ENCODE measurements at regions not wholly inside any gene's neighbourhood (a gene's known extent, or its start where the extent isn't known, plus 50 kb on each side); places are given as distances from the start of the nearest gene placed in this dataset.

GRCh38 chr1:173421789-173422188, 55.3 kb upstream of the PRDX6 start:
- DNase-seq (ENCODE audit: low spot score) = no peak
- Histone ChIP-seq H3K79me2 (no peaks in the 10 kb centered on the region), H3K9me2 (replicated peaks; ENCODE audit: insufficient read depth) (no peaks in the 10 kb centered on the region), H3K27me3 (no peaks in the 10 kb centered on the region), H3K9me3 (ENCODE audit: low read depth) (no peaks in the 10 kb centered on the region), H4K20me1 (ENCODE audit: insufficient read depth, poor library complexity, severe bottlenecking) (no peaks in the 10 kb centered on the region), H3K27ac (no peak overlapping the region), H3K36me3 (replicated peaks; ENCODE audit: insufficient read depth, low read depth) (no peaks in the 10 kb centered on the region), H2AFZ (no peak overlapping the region), H3K4me1 (ENCODE audit: insufficient read depth) (no peaks in the 10 kb centered on the region), H3K4me2 (no peak overlapping the region), H3K4me3 (no peak overlapping the region)
- TF ChIP-seq EZH2 (IDR thresholded peaks at IDR 0.05; ENCODE audit: borderline replicate concordance) = no peak
- no peak for TF ChIP-seq CTCF (IDR thresholded peaks at IDR 0.05; ENCODE audit: poor library complexity)
- TF ChIP-seq EZH2phosphoT487 (IDR thresholded peaks at IDR 0.05; ENCODE audit: low read depth, severe bottlenecking, unreplicated experiment) = no peak
- 87% methylated on average over 4 of the region's 4 CpGs for WGBS (ENCODE audit: low lambda C conversion rate, missing lambda C conversion rate)

GRCh38 chr1:173422456-173422976, 54.6 kb upstream of the PRDX6 start:
- H3K9me2 ChIP-seq (replicated peaks; ENCODE audit: insufficient read depth) = no peaks in the 10 kb centered on the region
- no peak for DNase-seq (ENCODE audit: low spot score)
- H3K27me3 ChIP-seq = no peaks in the 10 kb centered on the region
- H2AFZ ChIP-seq = no peak overlapping the region
- no peaks in the 10 kb centered on the region for H3K36me3 ChIP-seq (replicated peaks; ENCODE audit: insufficient read depth, low read depth)
- H3K4me2 ChIP-seq = no peak overlapping the region
- whole genome bisulfite sequencing (ENCODE audit: low lambda C conversion rate, missing lambda C conversion rate) = 77% methylated on average over 5 of the region's 5 CpGs
- no peak overlapping the region for H3K4me3 ChIP-seq
- no peak for TF ChIP-seq EZH2phosphoT487 (IDR thresholded peaks at IDR 0.05; ENCODE audit: low read depth, severe bottlenecking, unreplicated experiment)
- TF ChIP-seq CTCF (IDR thresholded peaks at IDR 0.05; ENCODE audit: poor library complexity) = no peak
- no peak for TF ChIP-seq EZH2 (IDR thresholded peaks at IDR 0.05; ENCODE audit: borderline replicate concordance)
- H3K79me2 ChIP-seq = no peaks in the 10 kb centered on the region
- H3K9me3 ChIP-seq (ENCODE audit: low read depth) = no peaks in the 10 kb centered on the region
- H4K20me1 ChIP-seq (ENCODE audit: insufficient read depth, poor library complexity, severe bottlenecking) = no peaks in the 10 kb centered on the region
- no peaks in the 10 kb centered on the region for H3K4me1 ChIP-seq (ENCODE audit: insufficient read depth)
- no peak overlapping the region for H3K27ac ChIP-seq

GRCh38 chr1:173423291-173423690, 53.8 kb upstream of the PRDX6 start:
- Histone ChIP-seq H3K9me2 (replicated peaks; ENCODE audit: insufficient read depth) (no peaks in the 10 kb centered on the region), H2AFZ (no peak overlapping the region), H3K4me3 (no peak overlapping the region), H4K20me1 (ENCODE audit: insufficient read depth, poor library complexity, severe bottlenecking) (no peaks in the 10 kb centered on the region), H3K4me2 (no peak overlapping the region), H3K4me1 (ENCODE audit: insufficient read depth) (no peaks in the 10 kb centered on the region), H3K79me2 (no peaks in the 10 kb centered on the region), H3K36me3 (replicated peaks; ENCODE audit: insufficient read depth, low read depth) (no peaks in the 10 kb centered on the region), H3K27me3 (no peaks in the 10 kb centered on the region), H3K9me3 (ENCODE audit: low read depth) (no peaks in the 10 kb centered on the region), H3K27ac (no peak overlapping the region)
- TF ChIP-seq EZH2phosphoT487 (IDR thresholded peaks at IDR 0.05; ENCODE audit: low read depth, severe bottlenecking, unreplicated experiment) = no peak
- no peak for TF ChIP-seq EZH2 (IDR thresholded peaks at IDR 0.05; ENCODE audit: borderline replicate concordance)
- TF ChIP-seq CTCF (IDR thresholded peaks at IDR 0.05; ENCODE audit: poor library complexity) = no peak
- no peak for DNase-seq (ENCODE audit: low spot score)
- 100% methylated on average over 1 of the region's 1 CpG for WGBS (ENCODE audit: low lambda C conversion rate, missing lambda C conversion rate)

- Histone ChIP-seq H2AFZ (no peak overlapping the region), H3K9me2 (replicated peaks; ENCODE audit: insufficient read depth) (no peaks in the 10 kb centered on the region), H3K4me3 (no peak overlapping the region), H3K79me2 (no peaks in the 10 kb centered on the region), H3K4me2 (no peak overlapping the region), H3K27ac (no peak overlapping the region), H3K27me3 (no peaks in the 10 kb centered on the region), H3K36me3 (replicated peaks; ENCODE audit: insufficient read depth, low read depth) (no peaks in the 10 kb centered on the region), H3K4me1 (ENCODE audit: insufficient read depth) (no peaks in the 10 kb centered on the region), H3K9me3 (ENCODE audit: low read depth) (no peaks in the 10 kb centered on the region), H4K20me1 (ENCODE audit: insufficient read depth, poor library complexity, severe bottlenecking) (no peaks in the 10 kb centered on the region)
- WGBS (ENCODE audit: low lambda C conversion rate, missing lambda C conversion rate) = 85% methylated on average over 4 of the region's 4 CpGs
- DNase-seq (ENCODE audit: low spot score) = no peak
- no peak for TF ChIP-seq CTCF (IDR thresholded peaks at IDR 0.05; ENCODE audit: poor library complexity)
- TF ChIP-seq EZH2phosphoT487 (IDR thresholded peaks at IDR 0.05; ENCODE audit: low read depth, severe bottlenecking, unreplicated experiment) = no peak
- no peak for TF ChIP-seq EZH2 (IDR thresholded peaks at IDR 0.05; ENCODE audit: borderline replicate concordance)
These were observed 53.0 kb upstream of the PRDX6 start for GRCh38 chr1:173424143-173424542.
